GM12875 (cell line): ENCODE measurements at regions not wholly inside any gene's neighbourhood (a gene's known extent, or its start where the extent isn't known, plus 50 kb on each side); places are given as distances from the start of the nearest gene placed in this dataset.

Experiments used
- H3K4me3 ChIP-seq: one replicate; pipeline ENCODE4 v1.5.1; 2011; ENCODE audit warnings: low read depth, low read length, control low read depth
- TF ChIP-seq, protein P1 (sequence below): IDR thresholded peaks from 2 replicates; pipeline ENCODE4 v1.5.1; 2011; ENCODE audit warnings: low read depth, mild to moderate bottlenecking, control low read depth, inconsistent platforms, low read length, moderate library complexity, borderline replicate concordance; ENCODE audit not compliant: insufficient read depth

DNA sequence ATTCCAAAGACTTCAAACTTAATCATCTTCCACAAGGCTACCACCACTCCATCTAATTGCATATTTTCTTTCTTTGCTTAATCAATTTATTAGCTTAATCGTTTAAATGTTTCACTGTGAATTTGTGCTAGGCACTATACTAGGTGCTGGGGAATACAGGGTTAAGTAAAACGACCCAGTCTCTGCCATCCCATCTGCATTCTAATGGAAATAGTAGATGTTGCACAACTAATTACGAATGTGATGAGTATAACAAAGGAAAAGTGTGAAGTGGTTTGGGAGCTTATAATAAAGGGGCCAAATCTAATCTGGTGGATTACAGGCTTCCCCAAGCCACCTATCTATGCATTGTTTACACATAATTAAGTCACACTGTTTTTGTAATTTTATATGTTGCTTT is 147.1 kb downstream of the FAM181B start:
- H3K4me3 ChIP-seq = no peak overlapping the region
- TF ChIP-seq, protein P1, sequence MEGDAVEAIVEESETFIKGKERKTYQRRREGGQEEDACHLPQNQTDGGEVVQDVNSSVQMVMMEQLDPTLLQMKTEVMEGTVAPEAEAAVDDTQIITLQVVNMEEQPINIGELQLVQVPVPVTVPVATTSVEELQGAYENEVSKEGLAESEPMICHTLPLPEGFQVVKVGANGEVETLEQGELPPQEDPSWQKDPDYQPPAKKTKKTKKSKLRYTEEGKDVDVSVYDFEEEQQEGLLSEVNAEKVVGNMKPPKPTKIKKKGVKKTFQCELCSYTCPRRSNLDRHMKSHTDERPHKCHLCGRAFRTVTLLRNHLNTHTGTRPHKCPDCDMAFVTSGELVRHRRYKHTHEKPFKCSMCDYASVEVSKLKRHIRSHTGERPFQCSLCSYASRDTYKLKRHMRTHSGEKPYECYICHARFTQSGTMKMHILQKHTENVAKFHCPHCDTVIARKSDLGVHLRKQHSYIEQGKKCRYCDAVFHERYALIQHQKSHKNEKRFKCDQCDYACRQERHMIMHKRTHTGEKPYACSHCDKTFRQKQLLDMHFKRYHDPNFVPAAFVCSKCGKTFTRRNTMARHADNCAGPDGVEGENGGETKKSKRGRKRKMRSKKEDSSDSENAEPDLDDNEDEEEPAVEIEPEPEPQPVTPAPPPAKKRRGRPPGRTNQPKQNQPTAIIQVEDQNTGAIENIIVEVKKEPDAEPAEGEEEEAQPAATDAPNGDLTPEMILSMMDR = no peak

DNA sequence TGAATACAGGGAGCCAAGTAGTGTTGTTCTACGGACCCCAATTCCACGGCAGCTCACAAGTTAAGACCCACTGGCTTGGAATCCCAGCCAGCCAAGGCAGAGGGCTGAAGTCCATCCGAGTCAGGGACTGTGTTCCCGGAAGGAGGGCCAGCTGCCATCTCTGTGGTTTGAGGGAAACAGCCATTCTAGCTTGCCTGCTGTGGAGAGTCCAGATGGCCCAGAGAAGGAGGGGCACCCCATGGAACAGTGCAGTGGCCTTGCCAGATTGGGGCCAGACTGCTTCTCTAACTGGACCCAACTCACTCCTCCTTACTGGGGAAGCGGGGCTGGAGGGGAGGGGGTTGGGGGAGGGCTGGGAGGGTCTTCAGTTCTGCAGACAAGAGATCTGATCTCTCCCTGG is 156.4 kb downstream of the FAM181B start:
- TF ChIP-seq, protein P1 = no peak
- no peak overlapping the region for H3K4me3 ChIP-seq

DNA sequence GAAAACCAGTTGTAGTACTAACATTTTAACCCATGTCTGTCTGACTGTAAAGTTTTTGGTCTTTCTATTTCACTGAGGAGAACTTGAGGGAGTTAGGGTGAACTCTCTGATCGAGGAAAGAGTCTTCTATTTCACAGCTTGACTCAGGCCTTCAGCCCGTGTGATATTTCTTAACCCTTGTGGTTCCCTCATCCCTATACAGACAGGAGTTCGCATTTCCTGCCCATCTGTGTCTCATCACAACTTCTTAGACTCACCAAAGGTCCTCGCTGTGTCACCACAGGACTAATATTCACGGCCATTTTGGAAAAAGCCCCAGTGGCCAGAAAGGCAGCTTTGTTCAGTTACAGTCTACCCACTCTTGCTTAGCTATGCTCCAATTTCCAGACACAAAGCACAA is 172.8 kb downstream of the FAM181B start:
- no peak overlapping the region for H3K4me3 ChIP-seq
- TF ChIP-seq, protein P1 = no peak

DNA sequence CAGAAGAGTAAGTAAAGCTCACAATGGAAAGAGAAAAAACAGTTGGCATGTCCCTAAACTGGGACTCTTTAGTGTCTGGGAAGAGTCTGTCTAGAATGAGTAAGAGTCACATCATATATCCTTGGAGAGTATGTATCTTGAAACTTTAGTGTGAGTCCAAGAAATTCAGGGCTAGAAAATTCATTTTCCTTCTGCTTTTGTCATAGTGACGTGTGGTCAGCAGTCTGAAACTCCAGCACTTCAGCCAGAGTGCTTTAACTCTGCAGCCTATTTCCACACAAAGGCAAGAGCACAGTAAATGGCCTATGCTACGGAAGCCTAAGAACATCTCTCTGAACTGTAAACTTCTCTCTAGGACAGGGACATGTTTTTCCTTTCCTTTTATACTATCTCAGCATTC is 174.1 kb downstream of the FAM181B start:
- TF ChIP-seq, protein P1 = no peak
- H3K4me3 ChIP-seq = no peak overlapping the region

DNA sequence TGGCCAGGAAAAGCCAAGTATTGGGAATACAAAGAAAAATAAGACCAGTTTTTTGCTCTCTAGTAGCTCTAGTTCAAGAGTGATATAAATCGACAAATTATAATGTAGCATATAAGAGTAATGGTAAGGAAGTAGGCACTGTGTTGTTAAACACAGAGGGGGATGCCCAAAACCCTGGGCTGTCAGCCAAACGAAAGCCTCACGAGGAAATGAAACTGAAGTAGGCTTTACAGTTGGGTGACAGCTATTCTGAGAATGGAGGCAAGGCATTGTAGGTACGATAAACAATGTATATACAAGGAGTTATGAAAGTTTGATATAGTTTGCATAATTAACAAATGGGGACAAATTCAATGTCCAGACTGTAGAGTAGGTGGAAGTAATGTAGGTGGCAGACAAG is 176.4 kb downstream of the FAM181B start:
- H3K4me3 ChIP-seq = no peak overlapping the region
- TF ChIP-seq, protein P1 = no peak

DNA sequence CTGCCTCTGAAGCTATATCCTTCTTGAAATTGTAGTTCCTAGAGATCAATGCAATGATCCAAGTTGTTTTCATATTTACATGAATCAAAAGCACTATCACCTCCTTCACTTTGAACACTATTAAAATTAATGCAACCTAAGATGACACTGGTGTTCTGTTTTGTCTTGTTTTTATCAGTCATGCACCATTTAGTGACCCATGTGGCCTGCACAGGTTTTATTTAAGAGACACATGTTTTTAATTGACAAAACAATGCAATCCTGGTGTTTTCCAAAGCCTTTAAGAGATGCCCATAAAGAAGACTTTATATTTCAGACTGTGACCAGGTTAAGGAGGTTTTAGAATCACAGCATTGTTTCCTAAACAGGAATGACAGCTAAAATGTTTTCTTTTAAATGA is 177.5 kb downstream of the FAM181B start:
- H3K4me3 ChIP-seq = no peak overlapping the region
- TF ChIP-seq, protein P1 = no peak

DNA sequence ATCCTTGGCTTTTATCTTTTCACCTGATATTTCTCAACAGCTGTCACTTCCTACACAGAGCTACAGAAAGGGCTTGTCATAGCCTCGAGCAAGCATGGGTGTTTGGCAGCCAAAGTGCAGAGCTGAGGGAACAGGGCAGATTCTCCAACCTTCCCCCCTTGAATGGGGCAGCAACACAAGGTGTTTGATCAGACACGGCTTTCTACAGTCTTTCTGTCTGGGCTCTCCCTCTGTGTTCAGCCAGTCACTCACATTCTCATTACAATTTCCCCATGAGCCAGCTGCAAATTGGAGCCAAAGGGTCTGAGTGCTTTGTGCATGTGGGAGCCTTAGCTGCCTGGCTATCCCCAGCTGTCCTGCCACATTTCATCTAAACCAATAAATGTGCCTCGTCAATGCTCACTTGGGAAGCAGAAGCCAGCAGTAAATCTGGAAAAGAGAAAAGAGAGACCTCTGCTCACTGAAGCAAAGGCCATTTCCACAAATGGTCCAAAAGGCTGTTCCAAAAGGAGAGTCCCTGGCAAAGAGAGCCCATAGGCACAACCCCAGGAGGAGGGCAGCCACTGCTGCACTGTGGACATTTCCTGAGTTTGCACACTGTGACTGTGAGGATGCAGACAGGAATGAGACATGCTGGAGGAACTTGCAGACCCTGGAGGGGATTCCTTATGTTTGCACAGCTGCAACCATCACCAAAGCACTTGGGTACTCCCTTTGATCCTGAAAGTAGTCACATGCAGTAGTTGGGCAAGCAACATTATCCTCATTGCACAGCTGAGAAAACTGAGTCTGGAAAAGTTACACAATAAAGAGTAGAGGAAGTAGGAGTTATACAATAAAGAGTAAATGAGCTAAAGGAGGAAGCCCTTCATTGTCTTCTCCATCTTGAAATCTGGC is 186.8 kb downstream of the FAM181B start:
- H3K4me3 ChIP-seq = no peak overlapping the region
- TF ChIP-seq, protein P1 = no peak
